Fibroblast of upper back skin (primary cell): ENCODE measurements at regions not wholly inside any gene's neighbourhood (a gene's known extent, or its start where the extent isn't known, plus 50 kb on each side); places are given as distances from the start of the nearest gene placed in this dataset.
A peak's percentile ranks its signal among the peaks of the same experiment; 100 is the strongest.
"Not testable (repeated sequence)": the region's sequence is repeated elsewhere in the genome, so short reads cannot be mapped to it uniquely, and the experiment has no call there.

Experiments used
- DNase-seq: peaks from one replicate; pipeline ENCODE4 v3.0.0-alpha.2; 2013

GRCh38 chr5:82886911-82887310 lies 190.3 kb downstream of the TMEM167A start:
- DNase-seq = peak; percentile 12

- peak; percentile 61 for DNase-seq
Measured at GRCh38 chr5:82885627-82886389, 191.4 kb downstream of the TMEM167A start.

DNA sequence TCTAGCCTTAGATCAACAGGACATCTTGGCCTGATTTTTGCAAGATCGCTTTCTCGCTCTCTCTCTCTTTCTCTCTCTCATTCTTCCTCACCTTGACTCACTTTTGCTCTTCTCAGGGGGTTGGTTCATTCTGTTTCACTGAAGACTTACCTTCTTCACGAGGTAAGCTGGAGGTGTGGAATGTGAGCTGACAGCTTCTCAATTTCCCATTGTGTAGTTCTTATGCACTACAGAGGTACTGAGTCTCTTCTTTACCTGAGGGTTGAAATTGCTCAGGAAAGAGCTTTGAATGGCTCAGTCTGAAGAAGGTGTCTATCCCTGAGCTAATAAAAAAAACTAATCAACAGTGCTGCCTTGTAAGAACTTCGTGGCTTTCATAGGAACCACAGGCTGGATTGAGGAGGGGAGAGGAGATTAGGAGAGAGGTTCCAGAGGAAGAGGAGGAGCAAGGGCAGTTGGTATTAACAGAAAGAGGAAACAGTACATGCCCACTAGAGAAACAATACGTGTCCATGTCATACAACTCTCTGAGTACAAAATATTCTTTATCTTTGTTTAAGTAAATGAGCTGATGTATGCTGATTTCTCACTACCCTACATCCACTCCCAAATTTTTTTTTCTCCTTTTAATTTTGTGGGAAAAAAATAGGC lies 192.2 kb downstream of the TMEM167A start:
- no peak for DNase-seq

- no peak for DNase-seq
Measured at GRCh38 chr5:82882316-82882715, 194.9 kb downstream of the TMEM167A start.

- no peak for DNase-seq
Measured at GRCh38 chr5:82881571-82882174, 195.5 kb downstream of the TMEM167A start.

DNA sequence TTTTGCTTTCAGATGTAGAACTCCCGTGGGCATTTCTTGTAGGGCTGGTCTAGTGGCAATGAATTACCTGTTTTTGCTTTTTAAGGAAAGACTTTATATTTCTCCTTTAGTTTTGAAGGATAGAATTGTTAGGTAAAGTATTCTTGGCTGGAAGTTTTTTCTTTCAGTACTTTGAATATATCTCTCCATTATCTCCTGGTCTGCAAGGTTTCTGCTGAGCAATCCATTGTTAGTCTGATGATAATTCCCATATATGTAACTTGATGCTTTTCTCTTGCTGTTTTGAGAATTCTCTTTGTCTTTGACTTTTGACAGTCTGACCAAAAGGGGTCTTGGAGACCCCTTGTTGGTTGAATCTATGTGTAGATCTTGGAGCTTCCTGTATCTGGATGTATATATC lies 198.1 kb downstream of the TMEM167A start:
- DNase-seq = no peak

GRCh38 chr5:82873452-82873851 lies 203.7 kb downstream of the TMEM167A start:
- DNase-seq = no peak

GRCh38 chr5:82872321-82873288 lies 204.6 kb downstream of the TMEM167A start:
- not testable (repeated sequence) for DNase-seq

GRCh38 chr5:82865625-82866024 lies 211.6 kb downstream of the TMEM167A start:
- no peak for DNase-seq

DNA sequence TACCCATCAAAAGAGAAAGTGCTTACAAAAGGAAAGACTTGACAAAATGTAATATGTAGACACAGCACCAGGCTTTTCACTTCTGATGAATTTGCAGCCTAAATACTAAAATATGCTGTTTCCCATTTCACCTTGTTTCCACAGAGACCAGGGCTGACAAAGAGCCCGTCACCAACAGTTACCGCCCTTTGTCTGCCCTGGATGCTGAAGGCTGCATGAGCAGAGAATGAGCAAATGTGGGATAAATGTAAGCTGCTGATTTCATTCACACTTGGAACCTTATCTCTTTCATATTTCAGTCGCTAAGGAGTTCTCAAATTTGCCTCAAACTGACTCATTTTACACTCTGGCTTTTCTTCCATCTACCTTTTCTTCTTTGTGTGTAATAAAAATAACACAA lies 213.9 kb downstream of the TMEM167A start:
- DNase-seq = no peak

DNA sequence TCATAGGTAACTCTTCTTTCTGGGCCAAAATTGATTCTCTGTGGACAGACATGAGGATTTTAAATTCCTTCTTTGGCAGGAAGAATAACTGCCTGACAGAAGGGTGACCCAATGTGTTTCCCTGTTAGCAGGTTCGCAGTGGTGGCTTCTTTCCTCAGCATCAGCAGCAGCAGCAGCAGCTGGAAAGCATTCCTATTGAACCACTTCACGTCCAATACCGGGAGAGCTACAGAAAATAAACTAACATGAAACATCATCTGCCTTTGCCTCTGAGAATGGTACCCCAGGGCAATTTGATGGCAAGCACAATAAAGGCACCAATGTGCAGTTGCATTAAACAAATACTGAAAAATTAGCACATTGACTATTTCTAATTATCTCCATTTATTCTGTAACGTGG lies 214.5 kb downstream of the TMEM167A start:
- DNase-seq = no peak

DNA sequence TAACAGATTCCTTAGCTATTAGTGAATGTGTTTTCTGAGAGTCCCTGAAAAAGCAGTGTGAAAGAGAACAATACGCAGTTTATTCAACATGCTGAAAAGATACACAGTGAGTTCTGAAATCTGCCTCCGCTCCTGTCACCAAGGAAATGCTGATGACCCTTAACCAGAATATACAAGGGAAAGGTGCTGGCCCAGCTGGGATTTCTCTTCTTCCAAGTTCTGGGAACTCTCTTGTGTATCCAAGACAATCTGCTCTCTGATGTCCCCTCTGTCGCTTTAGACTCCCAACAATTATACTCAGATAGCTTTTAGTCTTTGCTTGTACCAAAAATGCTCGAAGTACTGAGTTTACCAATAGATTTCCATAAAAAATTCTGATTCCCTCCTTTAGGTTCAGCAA lies 214.9 kb downstream of the TMEM167A start:
- DNase-seq = no peak

DNA sequence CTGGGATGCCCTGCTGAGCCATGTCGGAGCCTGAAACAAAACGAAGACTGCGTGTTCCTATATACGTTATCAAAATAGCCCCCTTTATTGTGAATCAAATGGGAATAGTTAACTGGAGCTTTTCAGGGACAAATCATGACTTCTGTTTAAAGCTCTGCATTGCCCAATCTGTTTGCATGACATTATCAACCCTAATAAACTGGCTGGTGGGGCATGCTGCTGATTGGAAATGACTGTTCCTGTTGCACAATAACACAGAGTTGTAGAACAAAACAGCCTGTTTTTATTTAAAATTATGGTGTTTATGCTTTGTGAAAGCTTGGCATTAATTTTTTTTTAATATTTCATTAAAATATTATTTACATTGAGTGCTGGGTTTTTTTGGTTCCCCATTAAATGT lies 215.5 kb downstream of the TMEM167A start:
- DNase-seq = no peak

DNA sequence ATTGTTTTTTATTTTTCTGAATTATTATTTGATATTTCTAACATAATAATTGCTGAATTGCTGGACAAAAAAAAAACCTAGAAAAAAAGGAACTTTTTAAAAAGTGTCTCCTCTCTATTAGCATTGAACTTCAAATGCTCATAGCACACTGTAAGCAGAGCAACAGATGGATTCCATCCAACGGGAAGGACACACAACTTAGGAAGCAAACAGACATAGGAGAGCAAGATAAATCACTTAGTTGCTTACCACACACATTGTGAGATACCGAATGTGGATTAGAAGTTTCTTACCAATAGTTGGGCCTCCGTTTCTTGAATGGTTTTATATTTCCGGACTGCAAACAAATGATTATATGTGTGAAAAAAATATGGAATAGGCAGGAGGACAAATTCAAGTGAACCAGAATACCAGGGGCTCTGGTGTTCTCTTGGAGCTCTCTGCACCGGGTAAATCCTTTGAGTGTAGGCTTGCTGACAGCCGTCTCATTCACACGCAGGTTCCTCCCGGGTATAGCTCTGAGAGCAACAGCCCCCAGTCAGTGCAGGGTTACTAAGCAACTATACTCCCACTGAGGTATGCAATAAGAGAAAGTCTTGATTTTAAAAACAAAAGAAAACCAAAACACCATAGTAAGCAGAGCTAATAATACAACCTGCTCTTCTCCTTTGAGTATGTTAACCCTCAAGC lies 217.6 kb downstream of the TMEM167A start:
- DNase-seq = no peak

DNA sequence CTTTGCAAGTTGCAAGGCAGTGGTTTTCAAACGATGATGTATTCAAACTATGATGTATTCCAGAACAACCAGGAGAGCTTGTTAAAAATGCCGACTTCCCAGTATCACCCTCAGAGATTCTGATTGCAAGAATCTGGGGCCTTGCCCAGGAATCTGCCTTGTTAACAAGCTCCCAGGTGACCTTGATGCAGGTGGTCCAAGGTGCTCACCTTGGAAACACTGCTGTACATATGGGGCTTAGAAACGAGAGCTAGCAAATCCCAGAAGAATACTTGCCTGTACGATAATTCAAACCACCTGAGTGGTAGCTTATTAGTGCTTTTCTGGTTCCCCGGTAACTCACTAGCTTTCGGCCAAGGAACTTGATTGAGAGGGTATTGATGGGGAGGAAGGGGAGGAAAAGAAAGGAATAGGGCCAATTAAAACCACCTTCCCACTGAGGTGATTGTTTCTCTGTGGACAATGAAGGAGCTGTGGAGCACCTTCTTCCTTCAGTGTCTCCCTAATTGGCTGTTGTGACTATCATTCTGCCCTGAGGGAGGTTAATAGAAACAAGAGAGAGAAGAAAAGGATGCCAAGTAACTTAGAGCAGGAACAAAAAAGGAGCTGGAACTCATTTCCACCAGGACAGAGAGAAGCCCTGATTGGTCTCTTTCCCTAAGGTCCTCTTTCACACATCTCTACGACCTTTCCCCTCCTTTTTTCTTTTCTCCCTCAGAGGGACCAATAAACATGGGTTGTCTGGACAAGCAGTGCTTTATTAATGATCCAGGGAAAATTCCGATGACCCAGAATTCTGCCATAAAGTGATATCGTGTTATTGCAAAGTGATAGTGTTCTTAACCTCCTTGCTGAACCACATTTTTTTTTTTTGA lies 218.8 kb downstream of the TMEM167A start:
- DNase-seq = no peak

DNA sequence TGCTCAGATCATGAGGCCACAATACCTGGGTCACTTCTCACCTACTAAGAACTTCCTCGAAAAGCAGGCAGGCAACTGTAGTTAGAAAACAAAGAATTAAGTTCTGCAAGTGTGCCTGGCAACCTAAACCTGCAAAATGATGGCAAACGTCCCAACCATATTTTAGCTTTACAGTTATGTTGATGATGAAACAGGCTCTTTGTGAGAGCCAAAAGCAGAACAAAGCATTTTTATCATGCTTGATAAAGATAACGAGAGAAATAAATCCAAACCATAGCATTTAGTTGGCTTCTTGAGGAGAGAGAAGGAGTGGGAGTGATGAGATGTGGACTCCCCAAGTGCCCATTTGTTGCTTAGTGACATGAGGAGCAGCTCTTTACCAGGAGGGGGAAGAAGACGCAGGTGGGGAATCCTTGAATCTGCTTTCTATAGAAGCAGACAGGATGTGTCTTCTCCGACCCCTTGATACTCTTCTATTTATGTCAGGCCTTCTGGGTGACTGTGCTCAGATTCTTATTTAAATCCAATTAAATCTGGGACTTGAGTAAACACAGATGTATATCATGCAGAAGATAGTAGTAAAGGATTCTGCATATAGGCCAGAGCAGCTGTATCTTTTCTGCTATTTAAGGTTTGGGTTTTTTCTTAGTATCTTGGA lies 221.2 kb downstream of the TMEM167A start:
- peak; percentile 50 for DNase-seq

DNA sequence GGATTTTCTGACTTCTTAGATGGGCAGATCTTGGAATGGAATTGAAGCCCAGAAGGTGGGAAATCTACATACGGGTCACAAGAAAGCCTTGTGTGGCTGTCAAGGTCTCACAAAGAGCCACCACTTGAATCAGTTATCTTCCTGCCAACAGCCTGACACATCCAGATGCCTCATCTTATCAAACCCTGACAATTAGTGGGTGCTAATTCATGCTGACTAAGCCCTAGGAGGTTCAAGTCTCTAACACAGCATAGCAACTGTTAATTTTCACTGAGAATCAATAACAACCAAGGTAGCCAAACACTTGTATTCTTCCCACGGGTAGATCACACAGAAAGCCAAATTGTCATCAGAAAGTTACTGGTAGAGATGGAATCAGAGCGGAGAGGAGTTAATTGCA lies 222.2 kb downstream of the TMEM167A start:
- DNase-seq = no peak

DNA sequence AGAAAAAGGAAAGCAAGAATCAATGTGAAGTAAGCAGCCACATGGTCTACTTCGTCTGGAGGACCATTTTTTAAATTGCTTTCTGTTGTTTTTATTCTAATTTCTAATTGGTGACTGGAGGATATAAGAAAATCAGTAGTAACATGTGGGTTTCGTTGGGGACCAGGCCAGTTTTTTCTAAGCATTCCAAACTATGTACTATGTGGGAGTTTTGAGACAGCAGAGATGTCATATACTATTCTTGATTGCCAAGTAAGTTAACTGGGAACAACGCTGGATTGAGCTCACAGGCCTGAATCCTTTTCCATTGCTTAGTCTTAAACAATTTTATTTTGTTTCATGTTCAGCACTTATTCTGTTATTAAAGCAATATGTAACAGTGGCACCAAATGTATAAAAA lies 225.7 kb downstream of the TMEM167A start:
- DNase-seq = no peak

DNA sequence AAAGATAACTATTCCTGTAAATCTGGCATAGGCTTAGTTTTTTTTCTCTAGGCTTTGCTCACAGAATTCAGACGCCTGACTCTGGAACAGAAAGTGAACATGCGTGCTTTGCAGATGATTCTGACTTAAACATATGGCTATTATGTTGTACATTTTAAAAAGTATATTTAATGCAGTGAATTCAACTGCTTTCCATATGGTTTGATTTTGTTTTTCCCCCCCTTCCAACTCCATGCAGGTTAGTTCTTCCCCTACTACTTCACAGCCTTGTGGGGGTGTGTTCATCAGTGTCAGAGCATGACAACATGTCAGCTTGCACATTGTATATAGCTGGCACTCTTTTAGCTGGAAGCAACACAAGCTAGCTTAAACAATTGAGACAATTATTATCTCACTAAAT lies 226.8 kb downstream of the TMEM167A start:
- no peak for DNase-seq

- no peak for DNase-seq
Measured at GRCh38 chr5:82849885-82850284, 227.3 kb downstream of the TMEM167A start.

DNA sequence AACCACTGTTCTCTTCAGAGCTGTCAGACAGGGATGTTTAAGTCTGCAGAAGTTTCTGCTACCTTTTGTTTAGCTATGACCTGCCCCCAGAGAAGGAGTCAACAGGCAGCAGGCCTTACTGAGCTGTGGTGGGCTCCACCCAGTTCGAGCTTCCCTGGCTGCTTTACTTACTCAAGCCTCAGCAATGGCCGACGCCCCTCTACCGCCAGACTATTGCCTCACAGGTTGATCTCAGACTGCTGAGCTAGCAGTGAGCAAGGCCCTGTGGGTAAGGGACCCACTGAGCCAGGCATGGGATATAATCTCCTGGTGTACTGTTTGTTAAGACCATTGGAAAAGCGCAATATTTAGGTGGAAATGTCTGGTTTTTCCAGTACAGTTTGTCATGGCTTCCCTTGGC lies 229.6 kb downstream of the TMEM167A start:
- no peak for DNase-seq
